Left lung (tissue), 4 donors: ENCODE measurements at regions not wholly inside any gene's neighbourhood (a gene's known extent, or its start where the extent isn't known, plus 50 kb on each side); places are given as distances from the start of the nearest gene placed in this dataset.

Experiments used
- ATAC-seq: fragments of 200-7000 bp; cut with Tn5 transposase; one replicate; pipeline ENCODE4 v1.9.1; 2020; ENCODE audit warnings: moderate library complexity
- DNase-seq, 4 donors: peaks; one replicate each; pipeline ENCODE4 v3.0.0-alpha.2; 2013 to 2020
- H3K27ac ChIP-seq, 2 donors: fragments of 200-600 bp; sonication (generic) in 1 of 2; one replicate each; pipeline versions ENCODE4 v1.5.0 to v1.8.0; 2020 to 2021
- H3K27me3 ChIP-seq, 2 donors: fragments of 200-600 bp; sonication (generic) in 1 of 2; one replicate each; pipeline versions ENCODE4 v1.5.0 to v1.8.0; 2020 to 2021
- H3K36me3 ChIP-seq, 2 donors: fragments of 200-600 bp; sonication (generic) in 1 of 2; one replicate each; pipeline versions ENCODE4 v1.5.0 to v1.8.0; 2020 to 2021
- H3K4me1 ChIP-seq, 2 donors: fragments of 200-600 bp; one replicate each; pipeline ENCODE4 v1.8.0; 2021
- H3K4me3 ChIP-seq, 2 donors: fragments of 200-600 bp; sonication (generic) in 1 of 2; one replicate each; pipeline versions ENCODE4 v1.5.0 to v1.8.0; 2020 to 2021; ENCODE audit warnings: mild to moderate bottlenecking in 1 of 2
- H3K9me3 ChIP-seq, 2 donors: fragments of 200-600 bp; sonication (generic) in 1 of 2; one replicate each; pipeline versions ENCODE4 v1.5.0 to v1.8.0; 2020 to 2021
- intact Hi-C, 2 donors: fragments of 100-400 bp; cut with DNase I; formaldehyde crosslinking; loops; one replicate each; pipeline versions ENCODE4 v1.11.2 to v1.14.2; 2022
- TF ChIP-seq, protein P1 (sequence below), 2 donors: fragments of 200-600 bp; sonication (generic) in 1 of 2; IDR thresholded peaks; one replicate each; pipeline versions ENCODE4 v1.5.0 to v1.8.0; 2021; ENCODE audit warnings: antibody characterized with exemption in 2 of 2
- donor health status: DM: no; HTN: yes; CAD: no.
- donor health status: DM: no; HTN: no; CAD: no.

DNA sequence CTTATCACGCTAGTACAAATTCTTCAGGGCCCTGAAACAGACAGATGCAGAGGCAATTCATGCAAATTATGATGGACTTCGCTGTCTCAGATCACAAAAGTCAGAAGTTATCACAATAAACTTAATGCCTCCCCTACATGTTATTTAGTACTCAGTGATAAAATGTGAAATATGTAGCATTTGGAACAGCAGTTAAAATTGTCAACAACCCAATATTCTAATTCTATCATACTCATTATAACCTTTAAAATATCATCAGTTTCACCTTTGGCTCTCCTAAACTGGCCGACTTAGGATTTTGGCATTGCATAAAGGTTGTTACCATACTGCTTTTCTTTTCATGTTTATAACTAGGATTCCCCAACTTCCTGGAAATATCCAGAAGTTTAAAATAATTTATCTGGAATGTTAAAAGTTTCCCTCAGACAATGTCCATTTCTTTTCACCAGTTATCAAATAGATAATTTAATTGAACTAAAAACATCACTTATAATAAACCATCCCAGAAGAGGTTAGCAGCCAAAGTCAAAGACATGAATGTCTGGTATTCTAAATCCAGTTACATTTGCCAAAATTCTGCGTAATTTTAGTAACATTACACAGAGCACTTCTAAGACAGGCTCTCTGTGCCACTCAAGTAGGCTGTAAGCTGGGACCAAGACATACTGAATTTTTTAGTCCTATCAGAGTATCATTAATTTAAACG lies 239.8 kb downstream of the RBM43 start:
- intact Hi-C loops, result no loop called here
- DNase-seq (no peak), ATAC-seq (no peak)
- H3K4me3 ChIP-seq, result no peak overlapping the region
- no peaks in the 10 kb centered on the region for H3K36me3 ChIP-seq
- H3K27me3 ChIP-seq, result no peaks in the 10 kb centered on the region
- H3K27ac ChIP-seq, result no peak overlapping the region
- TF ChIP-seq, protein P1, sequence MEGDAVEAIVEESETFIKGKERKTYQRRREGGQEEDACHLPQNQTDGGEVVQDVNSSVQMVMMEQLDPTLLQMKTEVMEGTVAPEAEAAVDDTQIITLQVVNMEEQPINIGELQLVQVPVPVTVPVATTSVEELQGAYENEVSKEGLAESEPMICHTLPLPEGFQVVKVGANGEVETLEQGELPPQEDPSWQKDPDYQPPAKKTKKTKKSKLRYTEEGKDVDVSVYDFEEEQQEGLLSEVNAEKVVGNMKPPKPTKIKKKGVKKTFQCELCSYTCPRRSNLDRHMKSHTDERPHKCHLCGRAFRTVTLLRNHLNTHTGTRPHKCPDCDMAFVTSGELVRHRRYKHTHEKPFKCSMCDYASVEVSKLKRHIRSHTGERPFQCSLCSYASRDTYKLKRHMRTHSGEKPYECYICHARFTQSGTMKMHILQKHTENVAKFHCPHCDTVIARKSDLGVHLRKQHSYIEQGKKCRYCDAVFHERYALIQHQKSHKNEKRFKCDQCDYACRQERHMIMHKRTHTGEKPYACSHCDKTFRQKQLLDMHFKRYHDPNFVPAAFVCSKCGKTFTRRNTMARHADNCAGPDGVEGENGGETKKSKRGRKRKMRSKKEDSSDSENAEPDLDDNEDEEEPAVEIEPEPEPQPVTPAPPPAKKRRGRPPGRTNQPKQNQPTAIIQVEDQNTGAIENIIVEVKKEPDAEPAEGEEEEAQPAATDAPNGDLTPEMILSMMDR (IDR thresholded peaks at IDR 0.05), result no peak
- H3K9me3 ChIP-seq, result no peaks in the 10 kb centered on the region
- no peaks in the 10 kb centered on the region for H3K4me1 ChIP-seq

DNA sequence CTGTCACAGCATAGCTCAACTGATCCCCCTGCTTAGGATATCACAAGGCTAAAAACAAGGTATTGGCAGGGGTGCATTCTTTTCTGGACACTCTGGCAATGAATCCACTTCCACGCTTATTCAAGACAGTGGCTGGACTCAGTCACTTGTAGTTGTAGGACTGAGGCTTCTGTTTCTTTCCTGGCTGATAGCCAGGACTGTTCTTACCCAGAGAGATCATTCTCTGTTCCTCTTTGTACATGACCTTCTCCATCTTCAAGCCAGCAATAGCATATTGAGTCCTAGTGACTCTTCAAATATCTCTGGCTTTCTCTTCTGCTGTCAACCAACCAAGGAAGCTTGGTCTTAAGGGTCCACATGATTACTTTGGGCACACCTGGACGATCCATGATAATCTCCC lies 241.3 kb downstream of the RBM43 start:
- no peaks in the 10 kb centered on the region for H3K27me3 ChIP-seq
- no peak overlapping the region for H3K27ac ChIP-seq
- DNase-seq (no peak), ATAC-seq (no peak)
- H3K9me3 ChIP-seq, result no peaks in the 10 kb centered on the region
- intact Hi-C loops, result no loop called here
- TF ChIP-seq, protein P1 (IDR thresholded peaks at IDR 0.05), result no peak
- no peak overlapping the region for H3K4me3 ChIP-seq
- H3K4me1 ChIP-seq, result no peaks in the 10 kb centered on the region
- no peaks in the 10 kb centered on the region for H3K36me3 ChIP-seq

DNA sequence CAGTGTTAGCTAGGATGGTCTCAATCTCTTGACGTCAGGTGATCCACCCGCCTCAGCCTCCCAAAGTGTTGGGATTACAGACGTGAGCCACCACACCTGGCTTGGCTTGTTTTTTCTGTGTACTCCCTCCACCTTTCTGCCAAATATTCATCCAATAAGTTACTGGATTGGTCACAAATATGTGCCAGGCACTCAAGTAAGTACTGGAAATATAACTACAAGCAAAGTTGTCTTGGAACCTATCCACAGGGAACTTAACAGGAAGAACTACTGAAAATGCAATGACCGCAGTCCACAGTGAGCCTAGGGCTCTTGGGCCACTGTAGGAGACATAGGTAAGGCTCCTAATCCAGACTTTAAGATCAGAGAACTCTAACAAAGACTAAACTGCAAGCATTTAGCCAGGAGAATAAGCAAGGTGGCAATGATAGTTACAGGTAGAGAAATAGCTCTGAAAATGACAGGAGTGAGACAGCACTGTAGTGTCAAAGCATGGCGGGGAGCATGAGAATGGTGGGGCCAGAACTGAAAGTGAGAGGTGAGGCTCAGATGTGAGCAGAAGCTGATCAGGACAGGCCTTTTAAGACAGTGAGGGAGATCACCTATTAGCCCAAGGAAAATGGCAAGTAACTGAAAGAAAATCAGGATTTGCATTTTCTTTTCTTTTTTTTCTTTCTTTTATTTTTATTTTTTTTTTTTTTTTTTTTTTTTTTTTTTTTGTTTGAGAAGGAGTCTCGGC lies 252.1 kb downstream of the RBM43 start:
- ATAC-seq, result peak; percentile 93
- Histone ChIP-seq H3K36me3 (no peaks in the 10 kb centered on the region), H3K9me3 (no peaks in the 10 kb centered on the region), H3K4me1 (no peaks in the 10 kb centered on the region), H3K27me3 (no peaks in the 10 kb centered on the region), H3K4me3 (no peak overlapping the region), H3K27ac (peak overlapping the region in 1 of 2 donors; percentile 26)
- TF ChIP-seq, protein P1 (IDR thresholded peaks at IDR 0.05), result no peak
- DNase-seq, result no peak
- intact Hi-C loops, result no loop called here

DNA sequence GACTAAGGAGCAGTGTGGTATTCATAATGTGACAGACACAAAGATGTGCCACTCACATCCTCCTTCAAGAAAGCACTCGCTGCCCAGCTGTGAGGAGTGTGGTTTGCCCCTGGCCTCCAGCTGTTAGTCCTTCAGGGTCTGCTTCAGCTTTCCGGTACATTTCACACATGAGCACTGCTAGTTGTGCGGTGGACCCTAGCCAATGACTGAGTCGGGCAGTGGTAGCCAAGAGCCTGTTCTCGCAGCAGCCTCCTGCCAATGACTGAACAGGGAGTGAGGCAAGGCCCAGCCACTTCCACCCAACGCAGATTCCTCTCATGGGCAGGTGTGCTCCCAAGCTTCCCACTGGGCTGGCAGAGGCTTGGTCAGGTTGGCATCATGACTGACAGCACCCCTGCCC lies 254.3 kb downstream of the RBM43 start:
- Histone ChIP-seq H3K4me3 (no peak overlapping the region), H3K9me3 (no peaks in the 10 kb centered on the region), H3K36me3 (no peaks in the 10 kb centered on the region), H3K27me3 (no peaks in the 10 kb centered on the region), H3K4me1 (no peaks in the 10 kb centered on the region), H3K27ac (no peak overlapping the region)
- DNase-seq, result peak in 1 of 4 donors; percentile 37
- intact Hi-C loops, result no loop called here
- TF ChIP-seq, protein P1 (IDR thresholded peaks at IDR 0.05), result no peak
- no peak for ATAC-seq

DNA sequence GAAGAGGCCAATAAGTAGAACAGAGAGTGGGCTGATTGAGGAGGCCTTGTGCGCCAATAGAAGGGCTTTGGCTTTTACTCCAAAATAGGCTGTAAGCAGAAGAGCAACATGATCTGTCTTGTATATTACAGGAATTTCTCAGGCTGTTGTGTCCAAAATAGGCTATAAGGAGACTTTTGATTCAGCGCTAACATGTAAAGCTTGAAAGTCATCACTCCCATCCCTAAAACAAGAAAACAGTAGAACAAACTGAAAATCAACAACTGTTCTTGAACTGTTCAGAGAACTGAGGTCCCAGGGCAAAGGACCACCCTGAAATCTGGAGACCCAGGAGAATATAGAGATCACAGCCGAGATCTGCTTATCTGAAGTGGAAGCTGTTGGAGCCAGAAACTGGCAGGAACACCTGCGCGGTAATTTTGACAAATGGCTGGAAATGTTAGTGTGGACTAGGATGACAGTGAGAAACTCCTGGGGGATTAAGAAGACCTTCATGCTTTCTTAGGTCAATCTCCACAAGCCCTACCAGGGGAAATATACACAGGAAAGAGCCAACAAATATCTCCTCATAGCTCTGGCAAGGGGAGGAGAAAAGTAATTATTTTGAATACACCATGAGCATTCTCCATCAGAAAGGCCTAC lies 258.6 kb downstream of the RBM43 start:
- Histone ChIP-seq H3K4me1 (no peaks in the 10 kb centered on the region), H3K27me3 (no peaks in the 10 kb centered on the region), H3K9me3 (no peaks in the 10 kb centered on the region), H3K27ac (no peak overlapping the region), H3K4me3 (no peak overlapping the region), H3K36me3 (no peaks in the 10 kb centered on the region)
- no peak for ATAC-seq
- intact Hi-C loops, result no loop called here
- DNase-seq, result no peak
- TF ChIP-seq, protein P1 (IDR thresholded peaks at IDR 0.05), result no peak
